ENCODE measurements at regions not wholly inside any gene's neighbourhood (a gene's known extent, or its start where the extent isn't known, plus 50 kb on each side); places are given as distances from the start of the nearest gene placed in this dataset.
"Not testable (repeated sequence)": the region's sequence is repeated elsewhere in the genome, so short reads cannot be mapped to it uniquely, and the experiment has no call there.

- Histone ChIP-seq H3K4me3 (ENCODE audit: low read depth, low read length) (no peak overlapping the region), H3K36me3 (ENCODE audit: control insufficient read depth, insufficient read depth, low read length) (no peaks in the 10 kb centered on the region), H3K9me3 (ENCODE audit: control insufficient read depth, insufficient read depth, low read length) (no peaks in the 10 kb centered on the region), H3K27me3 (ENCODE audit: control insufficient read depth, insufficient read depth, low read length) (no peaks in the 10 kb centered on the region), H3K4me1 (ENCODE audit: control insufficient read depth, insufficient read depth, low read length) (no peaks in the 10 kb centered on the region), H3K9ac (ENCODE audit: low read depth, low read length) (no peak overlapping the region)
These were observed 478.7 kb upstream of the GALNTL6 start for GRCh38 chr4:171334549-171334948.

GRCh38 chr4:171308661-171309060, 504.5 kb upstream of the GALNTL6 start:
- H3K4me1 ChIP-seq (ENCODE audit: control insufficient read depth, insufficient read depth, low read length), result no peaks in the 10 kb centered on the region
- no peak overlapping the region for H3K9ac ChIP-seq (ENCODE audit: low read depth, low read length)
- no peaks in the 10 kb centered on the region for H3K9me3 ChIP-seq (ENCODE audit: control insufficient read depth, insufficient read depth, low read length)
- no peak overlapping the region for H3K4me3 ChIP-seq (ENCODE audit: low read depth, low read length)
- no peaks in the 10 kb centered on the region for H3K36me3 ChIP-seq (ENCODE audit: control insufficient read depth, insufficient read depth, low read length)
- H3K27me3 ChIP-seq (ENCODE audit: control insufficient read depth, insufficient read depth, low read length), result no peaks in the 10 kb centered on the region

GRCh38 chr4:171298048-171298718, 515.0 kb upstream of the GALNTL6 start:
- H3K27me3 ChIP-seq (ENCODE audit: control insufficient read depth, insufficient read depth, low read length); H3K36me3 ChIP-seq (ENCODE audit: control insufficient read depth, insufficient read depth, low read length); H3K4me3 ChIP-seq (ENCODE audit: low read depth, low read length); H3K9ac ChIP-seq (ENCODE audit: low read depth, low read length); H3K9me3 ChIP-seq (ENCODE audit: control insufficient read depth, insufficient read depth, low read length); H3K4me1 ChIP-seq (ENCODE audit: control insufficient read depth, insufficient read depth, low read length): not testable (repeated sequence)

GRCh38 chr4:171288816-171289432, 524.3 kb upstream of the GALNTL6 start:
- Histone ChIP-seq H3K36me3 (ENCODE audit: control insufficient read depth, insufficient read depth, low read length) (no peaks in the 10 kb centered on the region), H3K4me3 (ENCODE audit: low read depth, low read length) (no peak overlapping the region), H3K4me1 (ENCODE audit: control insufficient read depth, insufficient read depth, low read length) (no peaks in the 10 kb centered on the region), H3K9me3 (ENCODE audit: control insufficient read depth, insufficient read depth, low read length) (no peaks in the 10 kb centered on the region), H3K9ac (ENCODE audit: low read depth, low read length) (no peak overlapping the region), H3K27me3 (ENCODE audit: control insufficient read depth, insufficient read depth, low read length) (no peaks in the 10 kb centered on the region)

GRCh38 chr4:171281359-171281758, 531.8 kb upstream of the GALNTL6 start:
- no peak overlapping the region for H3K9ac ChIP-seq (ENCODE audit: low read depth, low read length)
- no peaks in the 10 kb centered on the region for H3K27me3 ChIP-seq (ENCODE audit: control insufficient read depth, insufficient read depth, low read length)
- no peaks in the 10 kb centered on the region for H3K4me1 ChIP-seq (ENCODE audit: control insufficient read depth, insufficient read depth, low read length)
- no peaks in the 10 kb centered on the region for H3K9me3 ChIP-seq (ENCODE audit: control insufficient read depth, insufficient read depth, low read length)
- H3K36me3 ChIP-seq (ENCODE audit: control insufficient read depth, insufficient read depth, low read length), result no peaks in the 10 kb centered on the region
- H3K4me3 ChIP-seq (ENCODE audit: low read depth, low read length), result no peak overlapping the region

GRCh38 chr4:171279131-171279530, 534.1 kb upstream of the GALNTL6 start:
- no peaks in the 10 kb centered on the region for H3K27me3 ChIP-seq (ENCODE audit: control insufficient read depth, insufficient read depth, low read length)
- no peaks in the 10 kb centered on the region for H3K36me3 ChIP-seq (ENCODE audit: control insufficient read depth, insufficient read depth, low read length)
- no peaks in the 10 kb centered on the region for H3K4me1 ChIP-seq (ENCODE audit: control insufficient read depth, insufficient read depth, low read length)
- no peak overlapping the region for H3K9ac ChIP-seq (ENCODE audit: low read depth, low read length)
- H3K9me3 ChIP-seq (ENCODE audit: control insufficient read depth, insufficient read depth, low read length), result no peaks in the 10 kb centered on the region
- H3K4me3 ChIP-seq (ENCODE audit: low read depth, low read length), result no peak overlapping the region

- Histone ChIP-seq H3K36me3 (ENCODE audit: control insufficient read depth, insufficient read depth, low read length) (no peaks in the 10 kb centered on the region), H3K4me1 (ENCODE audit: control insufficient read depth, insufficient read depth, low read length) (no peaks in the 10 kb centered on the region), H3K9ac (ENCODE audit: low read depth, low read length) (no peak overlapping the region), H3K27me3 (ENCODE audit: control insufficient read depth, insufficient read depth, low read length) (no peaks in the 10 kb centered on the region), H3K4me3 (ENCODE audit: low read depth, low read length) (no peak overlapping the region), H3K9me3 (ENCODE audit: control insufficient read depth, insufficient read depth, low read length) (no peaks in the 10 kb centered on the region)
These were observed 546.5 kb upstream of the GALNTL6 start for GRCh38 chr4:171266671-171267070.

- no peak overlapping the region for H3K4me3 ChIP-seq (ENCODE audit: low read depth, low read length)
- no peaks in the 10 kb centered on the region for H3K36me3 ChIP-seq (ENCODE audit: control insufficient read depth, insufficient read depth, low read length)
- no peaks in the 10 kb centered on the region for H3K9me3 ChIP-seq (ENCODE audit: control insufficient read depth, insufficient read depth, low read length)
- no peaks in the 10 kb centered on the region for H3K4me1 ChIP-seq (ENCODE audit: control insufficient read depth, insufficient read depth, low read length)
- H3K9ac ChIP-seq (ENCODE audit: low read depth, low read length), result no peak overlapping the region
- no peaks in the 10 kb centered on the region for H3K27me3 ChIP-seq (ENCODE audit: control insufficient read depth, insufficient read depth, low read length)
These were observed 547.9 kb upstream of the GALNTL6 start for GRCh38 chr4:171265190-171265818.

- H3K4me1 ChIP-seq (ENCODE audit: control insufficient read depth, insufficient read depth, low read length), result no peaks in the 10 kb centered on the region
- no peak overlapping the region for H3K4me3 ChIP-seq (ENCODE audit: low read depth, low read length)
- no peaks in the 10 kb centered on the region for H3K9me3 ChIP-seq (ENCODE audit: control insufficient read depth, insufficient read depth, low read length)
- H3K36me3 ChIP-seq (ENCODE audit: control insufficient read depth, insufficient read depth, low read length), result no peaks in the 10 kb centered on the region
- H3K27me3 ChIP-seq (ENCODE audit: control insufficient read depth, insufficient read depth, low read length), result no peaks in the 10 kb centered on the region
- H3K9ac ChIP-seq (ENCODE audit: low read depth, low read length), result no peak overlapping the region
These were observed 557.0 kb upstream of the GALNTL6 start for GRCh38 chr4:171256223-171256622.

- Histone ChIP-seq H3K27me3 (ENCODE audit: control insufficient read depth, insufficient read depth, low read length) (no peaks in the 10 kb centered on the region), H3K36me3 (ENCODE audit: control insufficient read depth, insufficient read depth, low read length) (no peaks in the 10 kb centered on the region), H3K4me3 (ENCODE audit: low read depth, low read length) (no peak overlapping the region), H3K9ac (ENCODE audit: low read depth, low read length) (no peak overlapping the region), H3K4me1 (ENCODE audit: control insufficient read depth, insufficient read depth, low read length) (peaks cover 2% of the 10 kb centered on the region), H3K9me3 (ENCODE audit: control insufficient read depth, insufficient read depth, low read length) (no peaks in the 10 kb centered on the region)
These were observed 566.3 kb upstream of the GALNTL6 start for GRCh38 chr4:171246948-171247347.

- Histone ChIP-seq H3K9ac (ENCODE audit: low read depth, low read length) (no peak overlapping the region), H3K27me3 (ENCODE audit: control insufficient read depth, insufficient read depth, low read length) (no peaks in the 10 kb centered on the region), H3K4me3 (ENCODE audit: low read depth, low read length) (no peak overlapping the region), H3K4me1 (ENCODE audit: control insufficient read depth, insufficient read depth, low read length) (peaks cover 2% of the 10 kb centered on the region), H3K9me3 (ENCODE audit: control insufficient read depth, insufficient read depth, low read length) (no peaks in the 10 kb centered on the region), H3K36me3 (ENCODE audit: control insufficient read depth, insufficient read depth, low read length) (no peaks in the 10 kb centered on the region)
These were observed 570.4 kb upstream of the GALNTL6 start for GRCh38 chr4:171242831-171243230.

- no peaks in the 10 kb centered on the region for H3K9me3 ChIP-seq (ENCODE audit: control insufficient read depth, insufficient read depth, low read length)
- H3K4me3 ChIP-seq (ENCODE audit: low read depth, low read length), result no peak overlapping the region
- H3K4me1 ChIP-seq (ENCODE audit: control insufficient read depth, insufficient read depth, low read length), result peaks cover 2% of the 10 kb centered on the region
- H3K27me3 ChIP-seq (ENCODE audit: control insufficient read depth, insufficient read depth, low read length), result no peaks in the 10 kb centered on the region
- H3K36me3 ChIP-seq (ENCODE audit: control insufficient read depth, insufficient read depth, low read length), result no peaks in the 10 kb centered on the region
- no peak overlapping the region for H3K9ac ChIP-seq (ENCODE audit: low read depth, low read length)
These were observed 574.0 kb upstream of the GALNTL6 start for GRCh38 chr4:171239196-171239595.
